ENCODE measurements at regions not wholly inside any gene's neighbourhood (a gene's known extent, or its start where the extent isn't known, plus 50 kb on each side); places are given as distances from the start of the nearest gene placed in this dataset.

- no peak overlapping the region for H2BK5ac ChIP-seq (ENCODE audit: insufficient read length, low read length)
These were observed 512.4 kb upstream of the PTGER4 start for GRCh38 chr5:40167283-40167682.

More at GRCh38 chr5:40167283-40167682, 512.4 kb upstream of the PTGER4 start:
- Histone ChIP-seq H2BK20ac (ENCODE audit: low read depth, low read length, poor library complexity, severe bottlenecking) (no peak overlapping the region), H3K18ac (ENCODE audit: insufficient read length, low read depth, low read length) (no peak overlapping the region), H2BK15ac (ENCODE audit: low read depth, low read length) (no peak overlapping the region), H3K27me3 (ENCODE audit: insufficient read depth, low read length) (no peaks in the 10 kb centered on the region), H4K91ac (ENCODE audit: insufficient read length, low read depth, low read length) (no peak overlapping the region), H2AFZ (ENCODE audit: low read length) (no peak overlapping the region), H4K20me1 (ENCODE audit: control insufficient read depth, insufficient read depth, insufficient read length) (no peaks in the 10 kb centered on the region), H3K27ac (ENCODE audit: insufficient read length, low read depth, low read length) (no peak overlapping the region), H3K56ac (ENCODE audit: insufficient read length, low read depth, low read length) (no peak overlapping the region), H4K8ac (replicated peaks; ENCODE audit: insufficient read length, low read depth, low read length) (no peak overlapping the region), H3K9me3 (ENCODE audit: control insufficient read depth, low read depth, low read length) (no peaks in the 10 kb centered on the region), H3K23me2 (ENCODE audit: insufficient read length, low read depth, low read length, poor library complexity, severe bottlenecking) (no peaks in the 10 kb centered on the region), H3T11ph (ENCODE audit: low read length) (no peak overlapping the region), H3K4me1 (ENCODE audit: insufficient read depth, low read length) (no peaks in the 10 kb centered on the region; the same call in 1 of the 2 replicates), H3K79me1 (ENCODE audit: insufficient read depth, low read depth, low read length, poor library complexity, severe bottlenecking) (no peaks in the 10 kb centered on the region), H2AK5ac (ENCODE audit: insufficient read length, low read length) (no peak overlapping the region), H3K23ac (ENCODE audit: insufficient read length, low read depth, low read length) (no peak overlapping the region), H3K14ac (ENCODE audit: insufficient read depth, low read length) (no peak overlapping the region), H3K4ac (ENCODE audit: low read depth, low read length) (no peak overlapping the region), H2BK12ac (ENCODE audit: insufficient read length, low read depth, low read length) (no peak overlapping the region), H3K79me2 (ENCODE audit: insufficient read depth, low read length) (no peaks in the 10 kb centered on the region), H3K4me2 (ENCODE audit: insufficient read depth, insufficient read length, low read length) (no peak overlapping the region), H2BK120ac (ENCODE audit: low read depth, low read length, poor library complexity, severe bottlenecking) (no peak overlapping the region), H3K9ac (ENCODE audit: extremely low read depth, insufficient read length, low read length) (no peak overlapping the region), H4K5ac (ENCODE audit: insufficient read length, low read depth, low read length) (no peak overlapping the region)
- Mint-ChIP-seq H3K4me1 (peaks cover 9% of the 10 kb centered on the region in 2 experiments), H3K27me3 (ENCODE audit: low read depth) (no peaks in the 10 kb centered on the region), H3K27ac (no peak overlapping the region), H3K4me3 (no peak overlapping the region), H3K36me3 (ENCODE audit: insufficient read depth in 1 of 3, low read depth in 3 of 3) (peaks cover 4 to 23% (median 10%) of the 10 kb centered on the region in 3 experiments), H3K9me3 (peaks cover 18 to 20% of the 10 kb centered on the region in 2 experiments)
- no peak for TF ChIP-seq CTCF (conservative IDR thresholded peaks at IDR 0.05)
- WGBS (ENCODE audit: extremely low coverage, insufficient read length, low lambda C conversion rate), result no CpG with 5 or more reads among the region's 3 CpGs
- DNase-seq, result no peak

Data from H9 (cell line).